GM18499 (cell line): ENCODE measurements at regions not wholly inside any gene's neighbourhood (a gene's known extent, or its start where the extent isn't known, plus 50 kb on each side); places are given as distances from the start of the nearest gene placed in this dataset.

Experiments used
- ATAC-seq: cut with Tn5 transposase; IDR thresholded peaks from one replicate; pipeline ENCODE4 v1.9.1; 2021; ENCODE audit warnings: moderate number of reproducible peaks; ENCODE audit not compliant: insufficient read depth, unreplicated experiment

DNA sequence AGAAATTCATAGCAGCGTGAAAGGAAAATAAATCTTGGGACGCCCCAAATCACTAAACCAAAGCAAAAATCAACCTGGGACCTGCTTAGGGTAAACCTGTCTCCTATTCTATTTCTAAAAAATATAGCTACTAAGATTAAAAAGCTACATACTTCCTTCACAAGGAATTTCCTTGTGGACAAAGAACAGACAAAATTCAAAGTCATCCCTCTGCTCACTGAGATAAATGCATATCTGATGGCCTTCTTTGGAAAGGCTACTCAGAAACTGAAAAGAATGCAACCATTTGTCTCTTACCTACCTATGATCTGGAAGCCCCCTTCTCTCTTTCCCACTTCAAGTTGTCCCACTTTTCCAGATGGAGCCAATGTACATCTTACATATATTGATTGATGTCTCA lies 93.0 kb upstream of the CNOT2 start:
- ATAC-seq = no peak

DNA sequence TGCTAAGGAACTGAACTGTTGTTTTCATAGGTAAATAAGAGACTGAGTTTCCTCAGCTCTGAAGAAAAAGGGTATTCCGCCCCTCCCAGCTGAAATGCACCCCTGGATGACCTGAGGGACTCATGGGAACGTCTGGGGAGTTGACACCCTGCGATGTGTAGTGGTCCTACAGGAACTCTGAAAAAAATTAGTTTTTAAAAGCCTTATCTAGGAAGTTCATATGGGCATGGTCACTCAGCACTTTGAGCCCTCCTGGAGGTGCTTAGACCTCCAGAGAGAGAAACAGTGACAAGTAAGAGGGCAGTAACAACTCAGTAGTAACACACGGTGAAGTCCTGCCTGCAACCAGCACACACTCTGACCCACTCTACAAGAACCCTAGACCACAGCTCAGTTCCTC lies 91.2 kb upstream of the CNOT2 start:
- no peak for ATAC-seq

GRCh38 chr12:70154087-70154638 lies 89.1 kb upstream of the CNOT2 start:
- ATAC-seq = no peak

DNA sequence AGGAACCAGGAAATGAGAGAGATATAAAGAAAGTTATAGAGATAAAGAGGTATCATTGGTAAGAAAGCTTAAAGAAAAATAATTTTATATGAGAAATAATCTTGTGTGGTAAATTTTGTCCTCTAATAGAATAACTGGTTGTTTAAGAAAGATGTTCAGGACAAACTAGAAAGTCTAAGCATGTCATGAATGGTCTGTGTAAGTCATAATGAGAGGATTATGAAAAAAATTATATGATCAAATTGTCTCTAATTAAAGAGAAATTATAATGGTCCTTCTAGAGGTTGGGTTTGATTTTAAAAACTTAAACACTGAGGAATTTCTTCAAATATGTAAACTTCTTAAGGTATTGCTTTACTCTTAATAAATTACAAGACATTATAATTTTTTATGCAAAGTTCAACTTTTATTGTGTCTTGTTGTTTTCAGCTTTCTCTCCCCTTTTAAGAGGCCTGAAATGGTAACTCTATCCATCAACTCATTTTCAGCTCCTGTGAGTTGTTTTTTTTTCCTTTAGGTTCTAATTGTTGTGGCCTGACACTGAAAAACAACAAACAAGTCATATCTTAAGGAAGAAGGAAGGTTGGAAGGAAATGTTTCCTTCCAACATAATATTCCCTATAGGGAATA lies 88.2 kb upstream of the CNOT2 start:
- no peak for ATAC-seq

DNA sequence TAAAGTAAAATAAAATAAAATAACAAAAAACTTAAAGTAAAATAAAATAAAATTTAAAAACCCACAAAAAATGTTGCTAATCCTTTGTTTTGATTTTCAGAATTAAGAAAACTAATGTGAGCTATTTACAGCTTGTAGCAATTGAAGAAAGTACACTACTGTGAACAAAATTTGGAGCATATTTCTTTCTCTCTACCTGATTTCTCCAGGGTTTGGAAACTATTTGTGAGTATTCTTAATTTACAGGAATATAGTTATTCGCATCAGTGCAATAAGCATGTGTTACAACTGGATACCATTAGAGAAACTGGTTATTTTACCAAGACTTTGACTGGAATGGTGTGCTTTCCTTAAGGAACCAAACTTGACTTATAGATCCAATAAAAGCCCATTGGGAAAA lies 86.1 kb upstream of the CNOT2 start:
- no peak for ATAC-seq

GRCh38 chr12:70165450-70165849 lies 77.8 kb upstream of the CNOT2 start:
- no peak for ATAC-seq

- no peak for ATAC-seq
Observed at GRCh38 chr12:70176290-70176689, 66.9 kb upstream of the CNOT2 start.

DNA sequence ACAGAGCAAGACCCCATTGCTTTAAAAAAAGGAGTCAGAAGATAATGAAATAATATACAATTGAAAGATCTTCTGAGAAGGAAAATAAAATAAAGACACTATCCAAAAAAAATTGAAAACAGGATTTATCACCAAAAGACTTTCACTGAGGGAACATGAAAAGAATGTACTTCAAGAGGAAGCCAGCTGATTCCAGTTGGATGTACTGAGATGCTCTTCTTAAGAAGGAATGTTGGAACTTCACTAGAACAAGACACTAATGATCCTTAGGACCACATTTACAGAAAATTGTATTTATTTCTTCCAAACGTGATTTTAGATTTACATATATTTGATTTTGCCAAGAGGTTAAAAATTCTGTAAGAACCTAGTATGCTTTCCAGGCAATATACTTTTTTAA lies 65.6 kb upstream of the CNOT2 start:
- no peak for ATAC-seq

DNA sequence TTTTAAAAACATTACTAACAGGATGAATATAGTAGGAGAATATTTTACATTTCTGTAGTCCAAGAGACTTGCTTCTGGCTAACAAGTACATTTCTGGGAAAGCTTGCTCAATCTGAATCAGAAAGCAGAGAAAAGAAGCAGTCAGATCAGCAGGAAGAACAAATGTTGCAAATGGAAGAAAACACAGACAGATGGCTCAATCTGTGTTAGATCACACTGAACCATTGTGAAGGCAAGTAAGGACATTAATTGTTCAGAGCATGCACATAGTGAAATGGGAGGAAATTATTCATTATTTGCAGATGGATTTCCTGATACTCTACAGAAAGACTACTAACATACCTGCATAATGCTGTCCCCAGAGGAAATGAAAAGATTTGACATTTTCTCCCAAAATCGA lies 65.2 kb upstream of the CNOT2 start:
- no peak for ATAC-seq

DNA sequence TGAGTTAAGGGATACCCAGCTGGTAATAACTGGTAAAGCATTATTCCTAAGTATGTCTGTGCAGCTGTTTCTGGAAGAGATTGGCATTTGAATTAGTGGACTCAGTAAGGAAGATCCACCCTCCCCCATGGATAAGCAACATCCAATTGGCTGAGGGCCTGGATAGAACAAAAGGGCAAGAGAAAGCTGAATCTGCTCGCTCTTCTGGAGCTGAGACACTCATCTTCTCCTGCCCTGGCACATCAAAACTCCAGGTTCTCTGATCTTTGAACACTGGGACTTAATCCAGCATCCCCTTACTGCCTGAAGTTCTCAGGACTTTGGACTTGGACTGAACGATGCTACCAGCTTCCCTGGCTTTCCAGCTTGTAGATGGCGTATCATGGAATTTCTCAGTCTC lies 63.1 kb upstream of the CNOT2 start:
- no peak for ATAC-seq

DNA sequence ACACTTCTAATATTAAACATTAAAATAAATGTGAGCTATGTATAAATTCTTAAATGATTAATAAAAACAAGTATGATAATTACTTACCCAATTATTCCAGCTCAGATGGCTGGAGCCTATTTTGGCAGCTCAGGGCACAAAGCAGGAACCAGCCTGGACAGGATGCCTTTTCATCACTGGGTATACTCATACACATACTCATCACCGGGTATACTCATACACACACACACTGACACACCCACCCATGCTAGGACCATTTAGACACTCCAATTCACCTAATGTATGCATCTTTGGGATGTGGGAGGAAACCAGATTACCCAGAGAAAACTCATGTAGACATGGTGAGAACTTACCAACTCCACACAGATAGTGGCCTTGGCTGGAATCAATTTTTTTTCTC lies 57.9 kb upstream of the CNOT2 start:
- no peak for ATAC-seq

DNA sequence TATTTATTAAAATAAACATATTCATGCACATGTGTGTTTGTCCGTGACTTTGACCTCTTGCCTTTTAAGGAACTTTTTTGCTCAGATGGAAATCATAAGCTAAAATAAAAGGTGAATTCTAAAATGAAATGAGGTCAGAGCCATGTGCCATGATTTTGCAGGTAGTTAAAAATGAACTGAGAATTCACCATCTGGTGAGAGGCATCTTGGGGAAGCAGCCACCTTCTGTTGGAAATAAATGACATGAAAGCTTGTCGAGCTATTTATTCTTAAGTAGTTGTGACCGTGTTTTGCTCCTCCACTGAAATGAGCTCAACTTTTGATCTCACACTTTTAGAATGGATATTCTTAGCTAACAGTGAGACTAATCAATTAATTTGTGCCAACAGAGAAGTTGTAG lies 56.8 kb upstream of the CNOT2 start:
- no peak for ATAC-seq

DNA sequence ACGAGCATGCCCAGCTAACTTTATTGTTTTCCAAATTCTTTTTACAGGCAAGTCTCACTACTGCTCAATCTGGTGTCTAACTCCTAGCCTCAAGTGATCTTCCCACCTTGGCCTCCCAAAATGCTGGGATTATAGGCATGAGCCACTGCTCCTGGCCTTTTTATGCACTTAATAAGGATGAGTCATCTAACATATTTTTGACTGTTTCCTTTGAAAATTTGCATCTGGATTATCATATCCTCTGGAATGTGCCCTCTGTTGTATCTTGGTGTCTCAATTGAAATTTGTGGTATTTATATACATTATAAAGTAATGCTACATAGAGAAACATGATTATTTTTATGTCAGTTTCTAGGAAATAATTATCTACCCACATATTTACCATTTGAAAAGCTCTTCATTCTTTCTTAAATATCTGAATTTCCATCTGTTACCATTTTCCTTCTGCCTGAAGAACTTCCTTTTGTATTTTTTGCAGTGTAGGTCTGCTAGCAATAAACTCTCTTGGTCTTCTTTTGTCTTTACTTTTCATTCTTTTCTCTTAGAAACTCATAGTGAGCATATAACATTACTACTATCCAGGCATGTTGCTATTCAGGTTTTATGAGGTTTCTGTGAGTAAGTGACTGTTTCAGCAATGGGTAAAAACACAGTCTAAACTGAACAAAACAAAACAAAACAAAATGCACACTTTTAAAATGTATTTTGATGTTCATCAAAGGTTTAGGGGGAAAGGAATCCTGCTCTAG lies 52.8 kb upstream of the CNOT2 start:
- ATAC-seq = no peak
